ENCODE measurements at regions not wholly inside any gene's neighbourhood (a gene's known extent, or its start where the extent isn't known, plus 50 kb on each side); places are given as distances from the start of the nearest gene placed in this dataset.

- DNase-seq = no peak
These were observed 163.0 kb downstream of the RPS12 start for GRCh38 chr6:132977413-132977812.

GRCh38 chr6:132978685-132979084 is 164.3 kb downstream of the RPS12 start:
- DNase-seq = no peak

- DNase-seq = no peak
These were observed 179.4 kb downstream of the RPS12 start for GRCh38 chr6:132993738-132994137.

- DNase-seq = no peak
These were observed 180.6 kb downstream of the RPS12 start for GRCh38 chr6:132995009-132995408.

GRCh38 chr6:132995432-132995831 is 181.1 kb downstream of the RPS12 start:
- no peak for DNase-seq

- DNase-seq = no peak
These were observed 184.0 kb downstream of the RPS12 start for GRCh38 chr6:132998418-132998817.

- DNase-seq = no peak
These were observed 186.7 kb downstream of the RPS12 start for GRCh38 chr6:133001040-133001565.

GRCh38 chr6:133004304-133004884 is 190.0 kb downstream of the RPS12 start:
- DNase-seq = no peak

GRCh38 chr6:133012774-133013173 is 198.4 kb downstream of the RPS12 start:
- DNase-seq = no peak

GRCh38 chr6:133016631-133017030 is 202.3 kb downstream of the RPS12 start:
- DNase-seq = no peak

- DNase-seq = no peak
These were observed 203.2 kb downstream of the RPS12 start for GRCh38 chr6:133017581-133017980.

- DNase-seq = no peak
These were observed 212.3 kb downstream of the RPS12 start for GRCh38 chr6:133026705-133027104.

GRCh38 chr6:133033263-133033662 is 207.9 kb upstream of the EYA4 start:
- no peak for DNase-seq

GRCh38 chr6:133034509-133035206 is 206.5 kb upstream of the EYA4 start:
- no peak for DNase-seq

- DNase-seq = peak; percentile 4
These were observed 200.9 kb upstream of the EYA4 start for GRCh38 chr6:133040094-133040802.

GRCh38 chr6:133040803-133041419 is 200.2 kb upstream of the EYA4 start:
- no peak for DNase-seq

- DNase-seq = no peak
These were observed 198.5 kb upstream of the EYA4 start for GRCh38 chr6:133042550-133043120.

- DNase-seq = no peak
These were observed 194.6 kb upstream of the EYA4 start for GRCh38 chr6:133046576-133046975.

- no peak for DNase-seq
These were observed 194.0 kb upstream of the EYA4 start for GRCh38 chr6:133047065-133047665.

- DNase-seq = no peak
These were observed 193.5 kb upstream of the EYA4 start for GRCh38 chr6:133047706-133048105.

- DNase-seq = no peak
These were observed 189.9 kb upstream of the EYA4 start for GRCh38 chr6:133051240-133051639.

GRCh38 chr6:133052465-133052864 is 188.7 kb upstream of the EYA4 start:
- DNase-seq = no peak

Data from NCI-H1105 treated with DMSO at 0.1 percent for 48 hours (cell line).